ENCODE measurements at regions not wholly inside any gene's neighbourhood (a gene's known extent, or its start where the extent isn't known, plus 50 kb on each side); places are given as distances from the start of the nearest gene placed in this dataset.
A peak's percentile ranks its signal among the peaks of the same experiment; 100 is the strongest.

GRCh38 chr3:194745422-194746184 is 59.9 kb downstream of the FAM43A start:
- Histone ChIP-seq H3K36me3 (no peaks in the 10 kb centered on the region), H3K4me3 (no peak overlapping the region), H3K27ac (no peak overlapping the region), H3K4me1 (no peaks in the 10 kb centered on the region), H3K9me3 (no peaks in the 10 kb centered on the region), H3K27me3 (no peaks in the 10 kb centered on the region)
- no peak for TF ChIP-seq CTCF (IDR thresholded peaks at IDR 0.05)
- ATAC-seq (peak; percentile 35), DNase-seq (no peak)
- intact Hi-C loops (cut with DNase I): no loop called here

GRCh38 chr3:194748225-194748624 is 62.5 kb downstream of the FAM43A start:
- no peaks in the 10 kb centered on the region for H3K36me3 ChIP-seq
- H3K27me3 ChIP-seq: no peaks in the 10 kb centered on the region
- no peaks in the 10 kb centered on the region for H3K4me1 ChIP-seq
- intact Hi-C loops (cut with DNase I): no loop called here
- DNase-seq (no peak), ATAC-seq (no peak)
- no peaks in the 10 kb centered on the region for H3K9me3 ChIP-seq
- no peak for TF ChIP-seq CTCF (IDR thresholded peaks at IDR 0.05)
- H3K4me3 ChIP-seq: no peak overlapping the region
- no peak overlapping the region for H3K27ac ChIP-seq

- intact Hi-C loops (cut with DNase I): no loop called here
- Histone ChIP-seq H3K27ac (no peak overlapping the region), H3K27me3 (no peaks in the 10 kb centered on the region), H3K36me3 (no peaks in the 10 kb centered on the region), H3K9me3 (no peaks in the 10 kb centered on the region), H3K4me1 (no peaks in the 10 kb centered on the region), H3K4me3 (no peak overlapping the region)
- DNase-seq (no peak), ATAC-seq (no peak)
- no peak for TF ChIP-seq CTCF (IDR thresholded peaks at IDR 0.05)
These were observed 64.2 kb downstream of the FAM43A start for GRCh38 chr3:194749631-194750490.

GRCh38 chr3:194750491-194750828 is 64.8 kb downstream of the FAM43A start:
- Histone ChIP-seq H3K27me3 (no peaks in the 10 kb centered on the region), H3K36me3 (no peaks in the 10 kb centered on the region), H3K4me3 (no peak overlapping the region), H3K27ac (no peak overlapping the region), H3K4me1 (no peaks in the 10 kb centered on the region), H3K9me3 (no peaks in the 10 kb centered on the region)
- DNase-seq (no peak), ATAC-seq (no peak)
- no peak for TF ChIP-seq CTCF (IDR thresholded peaks at IDR 0.05)
- intact Hi-C loops (cut with DNase I): no loop called here

GRCh38 chr3:194755671-194756459 is 70.2 kb downstream of the FAM43A start:
- Histone ChIP-seq H3K4me1 (peaks cover 11% of the 10 kb centered on the region), H3K27ac (no peak overlapping the region), H3K9me3 (no peaks in the 10 kb centered on the region), H3K4me3 (no peak overlapping the region), H3K36me3 (no peaks in the 10 kb centered on the region), H3K27me3 (no peaks in the 10 kb centered on the region)
- intact Hi-C loops (cut with DNase I): no loop called here
- no peak for ATAC-seq
- DNase-seq: no peak
- no peak for TF ChIP-seq CTCF (IDR thresholded peaks at IDR 0.05)
